IMR-90 (cell line): ENCODE measurements at regions not wholly inside any gene's neighbourhood (a gene's known extent, or its start where the extent isn't known, plus 50 kb on each side); places are given as distances from the start of the nearest gene placed in this dataset.

Experiments used
- ATAC-seq: fragments of 200-7000 bp; cut with Tn5 transposase; 2 replicates; pipeline ENCODE4 v1.9.1; 2020; ENCODE audit warnings: low read depth, mild to moderate bottlenecking, moderate library complexity
- BruUV-seq: library from RNA; stranded (reverse); fragments of 400-500 nt; replicated peaks from 2 replicates; lab custom pipeline; 2021; lab: Mats Ljungman, UMichigan
- CTCF ChIA-PET: fragments of 300-600 bp; formaldehyde crosslinking; extraction: SDS; loops from one replicate; lab custom pipeline; 2021; ENCODE audit warnings: antibody characterized with exemption; lab: Yijun Ruan, JAX
- POLR2A ChIA-PET: fragments of 300-600 bp; sonication (Branson Sonifier 250); formaldehyde crosslinking; loops from one replicate; lab custom pipeline; 2022; ENCODE audit warnings: antibody characterized with exemption; ENCODE audit not compliant: unreplicated experiment; lab: Charles Lee
- DNase-seq: peaks from one replicate; pipeline ENCODE4 v3.0.0; 2013
- H2AFZ ChIP-seq: replicated peaks from 2 replicates; pipeline ENCODE3; 2013; ENCODE audit warnings: low read length, mild to moderate bottlenecking; ENCODE audit not compliant: poor library complexity
- H2AK5ac ChIP-seq: 2 replicates; pipeline ENCODE4 v1.6.1; 2013; ENCODE audit warnings: low read depth, low read length, inconsistent platforms
- H2AK9ac ChIP-seq: replicated peaks from 2 replicates; pipeline ENCODE3; 2013; ENCODE audit warnings: mild to moderate bottlenecking, low read depth, low read length, moderate library complexity; ENCODE audit not compliant: poor library complexity
- H2BK120ac ChIP-seq: 2 replicates; pipeline ENCODE4 v1.6.1; 2013; ENCODE audit warnings: low read depth, low read length, inconsistent platforms
- H2BK15ac ChIP-seq: 3 replicates; pipeline ENCODE4 v1.6.1; 2013; ENCODE audit warnings: low read depth, low read length, inconsistent platforms
- H2BK20ac ChIP-seq: 2 replicates; pipeline ENCODE4 v1.6.1; 2013; ENCODE audit warnings: low read depth, mild to moderate bottlenecking, inconsistent platforms, low read length, moderate library complexity
- H2BK5ac ChIP-seq: 2 replicates; pipeline ENCODE4 v1.6.1; 2013; ENCODE audit warnings: mild to moderate bottlenecking, low read depth, low read length, inconsistent platforms; ENCODE audit not compliant: poor library complexity, severe bottlenecking
- H3K14ac ChIP-seq: replicated peaks from 2 replicates; pipeline ENCODE4 v1.6.1; 2013; ENCODE audit warnings: low read depth, low read length, inconsistent platforms
- H3K18ac ChIP-seq: 2 replicates; pipeline ENCODE4 v1.6.1; 2013; ENCODE audit warnings: low read depth, low read length, control low read depth
- H3K23ac ChIP-seq: 2 replicates; pipeline ENCODE4 v1.6.1; 2013; ENCODE audit warnings: low read depth, low read length, inconsistent platforms
- H3K27ac ChIP-seq: 2 replicates; pipeline ENCODE4 v1.5.1; 2013; ENCODE audit warnings: mild to moderate bottlenecking, control low read depth, low read length; ENCODE audit not compliant: insufficient read depth
- H3K27me3 ChIP-seq: 2 replicates; pipeline ENCODE4 v1.6.1; 2013; ENCODE audit warnings: low read length; ENCODE audit not compliant: control insufficient read depth, insufficient read depth
- H3K36me3 ChIP-seq: 2 replicates; pipeline ENCODE4 v1.6.1; 2013; ENCODE audit warnings: low read length, mixed read lengths; ENCODE audit not compliant: control insufficient read depth, insufficient read depth
- H3K4ac ChIP-seq: 2 replicates; pipeline ENCODE4 v1.6.1; 2013; ENCODE audit warnings: low read depth, low read length, inconsistent platforms
- H3K4me1 ChIP-seq: 2 replicates; pipeline ENCODE4 v1.6.1; 2013; ENCODE audit warnings: low read length, mixed read lengths; ENCODE audit not compliant: control insufficient read depth, insufficient read depth
- H3K4me2 ChIP-seq: 2 replicates; pipeline ENCODE4 v1.6.1; 2013; ENCODE audit warnings: low read depth, mild to moderate bottlenecking, control low read depth, low read length, moderate library complexity
- H3K4me3 ChIP-seq: 2 replicates; pipeline ENCODE4 v1.5.1; 2013; ENCODE audit warnings: low read depth, mild to moderate bottlenecking, control low read depth, low read length, moderate library complexity; ENCODE audit not compliant: insufficient read depth
- H3K56ac ChIP-seq: 2 replicates; pipeline ENCODE4 v1.6.1; 2013; ENCODE audit warnings: low read length, inconsistent platforms; ENCODE audit not compliant: insufficient read depth; ENCODE audit errors: extremely low read depth
- H3K79me1 ChIP-seq, 2 experiments: 2 replicates each; pipeline ENCODE4 v1.6.1; 2013; ENCODE audit warnings: low read length in 2 of 2, inconsistent platforms in 1 of 2, low read depth in 1 of 2
- H3K9ac ChIP-seq: 2 replicates; pipeline ENCODE4 v1.6.1; 2013; ENCODE audit warnings: low read depth, low read length, control low read depth
- H3K9me1 ChIP-seq: 2 replicates; pipeline ENCODE4 v1.6.1; 2013; ENCODE audit warnings: low read length, inconsistent platforms; ENCODE audit not compliant: insufficient read depth
- H3K9me3 ChIP-seq: 2 replicates; pipeline ENCODE4 v1.6.1; 2013; ENCODE audit warnings: low read length; ENCODE audit not compliant: control insufficient read depth, insufficient read depth
- H4K20me1 ChIP-seq: 2 replicates; pipeline ENCODE4 v1.6.1; 2013; ENCODE audit warnings: low read length, inconsistent platforms; ENCODE audit not compliant: insufficient read depth
- H4K5ac ChIP-seq: 2 replicates; pipeline ENCODE4 v1.6.1; 2013; ENCODE audit warnings: mild to moderate bottlenecking, low read depth, low read length, control low read depth
- H4K8ac ChIP-seq, 2 experiments: 2 replicates each; pipeline ENCODE4 v1.6.1; 2013; ENCODE audit warnings: low read depth in 2 of 2, low read length in 2 of 2, control low read depth in 1 of 2, inconsistent platforms in 1 of 2
- H4K91ac ChIP-seq: 2 replicates; pipeline ENCODE4 v1.6.1; 2013; ENCODE audit warnings: low read depth, low read length, inconsistent platforms; ENCODE audit not compliant: insufficient read depth
- BHLHE40 ChIP-seq: fragments of 150-350 bp; IDR thresholded peaks from 2 replicates; pipeline ENCODE4 v1.6.1; 2016; ENCODE audit warnings: mild to moderate bottlenecking, low read depth, low read length
- CEBPB ChIP-seq: IDR thresholded peaks from 2 replicates; pipeline ENCODE4 v1.6.1; 2012; ENCODE audit warnings: low read depth, low read length, improper control_type of control experiment
- CHD1 ChIP-seq: IDR thresholded peaks from 2 replicates; pipeline ENCODE4 v1.6.1; 2012; ENCODE audit warnings: low read depth, low read length, improper control_type of control experiment
- ELK1 ChIP-seq: fragments of 150-350 bp; IDR thresholded peaks from 2 replicates; pipeline ENCODE4 v1.6.1; 2016; ENCODE audit warnings: low read depth, mild to moderate bottlenecking, low read length, moderate library complexity, borderline replicate concordance
- FOS ChIP-seq: fragments of 150-350 bp; IDR thresholded peaks from 2 replicates; pipeline ENCODE4 v1.6.1; 2016; ENCODE audit warnings: low read depth, low read length
- MAFK ChIP-seq: IDR thresholded peaks from 2 replicates; pipeline ENCODE4 v1.6.1; 2012; ENCODE audit warnings: low read depth, low read length, improper control_type of control experiment
- MAZ ChIP-seq: IDR thresholded peaks from 2 replicates; pipeline ENCODE4 v1.6.1; 2012; ENCODE audit warnings: low read depth, mild to moderate bottlenecking, low read length, improper control_type of control experiment, moderate library complexity, borderline replicate concordance
- MXI1 ChIP-seq: IDR thresholded peaks from 2 replicates; pipeline ENCODE4 v1.6.1; 2012; ENCODE audit warnings: low read depth, mild to moderate bottlenecking, low read length, moderate library complexity, borderline replicate concordance
- NFE2L2 ChIP-seq: fragments of 150-350 bp; IDR thresholded peaks from 2 replicates; pipeline ENCODE4 v1.6.1; 2016; ENCODE audit warnings: low read depth, mild to moderate bottlenecking, low read length
- POLR2A ChIP-seq: IDR thresholded peaks from 2 replicates; pipeline ENCODE4 v1.6.1; 2012; ENCODE audit warnings: mild to moderate bottlenecking, low read depth, low read length
- RAD21 ChIP-seq: IDR thresholded peaks from 2 replicates; pipeline ENCODE4 v1.6.1; 2012; ENCODE audit warnings: low read length, improper control_type of control experiment
- RCOR1 ChIP-seq: IDR thresholded peaks from 2 replicates; pipeline ENCODE4 v1.6.1; 2012; ENCODE audit warnings: mild to moderate bottlenecking, low read length, improper control_type of control experiment; ENCODE audit not compliant: insufficient replicate concordance
- RFX5 ChIP-seq: IDR thresholded peaks from 2 replicates; pipeline ENCODE4 v1.8.0; 2012; ENCODE audit warnings: low read depth, mild to moderate bottlenecking, low read length, moderate library complexity
- SMC3 ChIP-seq: fragments of 150-350 bp; IDR thresholded peaks from 2 replicates; pipeline ENCODE4 v1.6.1; 2016; ENCODE audit warnings: low read depth, mild to moderate bottlenecking, antibody characterized with exemption, low read length, moderate library complexity
- WGBS, 2 experiments: methylation state at CpG; one replicate each; pipeline versions ENCODE4 v1.1.5 to v1.1.7; 2013; ENCODE audit warnings: missing lambda C conversion rate in 2 of 2; ENCODE audit not compliant: insufficient read length in 1 of 2; ENCODE audit errors: extremely low coverage in 2 of 2; 5-methylcytosine and 5-hydroxymethylcytosine counted together
- dilution Hi-C: fragments of 300-500 bp; cut with HindIII; formaldehyde crosslinking; loops from one replicate; pipeline ENCODE4 v1.14.3; 2018; ENCODE audit warnings: low sequenced_read_pairs; ENCODE audit not compliant: unreplicated experiment
- in situ Hi-C: fragments of 300-500 bp; cut with MboI; formaldehyde crosslinking; loops from 3 replicates; pipeline ENCODE4 v1.14.3; 2019; ENCODE audit warnings: low sequenced_read_pairs, inconsistent platforms, mixed read lengths
- intact Hi-C: fragments of 100-400 bp; cut with micrococcal nuclease; formaldehyde crosslinking; loops from 2 replicates; pipeline ENCODE4 v1.10.0; 2022
- TF ChIP-seq, protein P1 (sequence below): fragments of 150-350 bp; IDR thresholded peaks from 2 replicates; pipeline ENCODE4 v1.6.1; 2017; ENCODE audit warnings: mild to moderate bottlenecking, antibody characterized with exemption, low read length, low read depth
- TF ChIP-seq, protein P2 (sequence below): conservative IDR thresholded peaks from 2 replicates; pipeline ENCODE4 v1.5.1; 2012; ENCODE audit warnings: mild to moderate bottlenecking, low read depth, low read length, improper control_type of control experiment

GRCh38 chr3:104180906-104181305 lies 1185.8 kb upstream of the ALCAM start:
- intact Hi-C loops = no loop called here
- TF ChIP-seq NFE2L2 = no peak
- no peak for TF ChIP-seq RFX5
- no peak for TF ChIP-seq SMC3
- TF ChIP-seq CHD1 = no peak
- TF ChIP-seq, protein P1, sequence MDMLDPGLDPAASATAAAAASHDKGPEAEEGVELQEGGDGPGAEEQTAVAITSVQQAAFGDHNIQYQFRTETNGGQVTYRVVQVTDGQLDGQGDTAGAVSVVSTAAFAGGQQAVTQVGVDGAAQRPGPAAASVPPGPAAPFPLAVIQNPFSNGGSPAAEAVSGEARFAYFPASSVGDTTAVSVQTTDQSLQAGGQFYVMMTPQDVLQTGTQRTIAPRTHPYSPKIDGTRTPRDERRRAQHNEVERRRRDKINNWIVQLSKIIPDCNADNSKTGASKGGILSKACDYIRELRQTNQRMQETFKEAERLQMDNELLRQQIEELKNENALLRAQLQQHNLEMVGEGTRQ = no peak
- no peak for TF ChIP-seq MAFK
- no peak for TF ChIP-seq MXI1
- TF ChIP-seq MAZ = no peak
- TF ChIP-seq RCOR1 = no peak
- no peak for TF ChIP-seq RAD21
- no peak for TF ChIP-seq CEBPB
- no peak for TF ChIP-seq POLR2A
- no peak for TF ChIP-seq FOS
- TF ChIP-seq BHLHE40 = no peak
- TF ChIP-seq, protein P2, sequence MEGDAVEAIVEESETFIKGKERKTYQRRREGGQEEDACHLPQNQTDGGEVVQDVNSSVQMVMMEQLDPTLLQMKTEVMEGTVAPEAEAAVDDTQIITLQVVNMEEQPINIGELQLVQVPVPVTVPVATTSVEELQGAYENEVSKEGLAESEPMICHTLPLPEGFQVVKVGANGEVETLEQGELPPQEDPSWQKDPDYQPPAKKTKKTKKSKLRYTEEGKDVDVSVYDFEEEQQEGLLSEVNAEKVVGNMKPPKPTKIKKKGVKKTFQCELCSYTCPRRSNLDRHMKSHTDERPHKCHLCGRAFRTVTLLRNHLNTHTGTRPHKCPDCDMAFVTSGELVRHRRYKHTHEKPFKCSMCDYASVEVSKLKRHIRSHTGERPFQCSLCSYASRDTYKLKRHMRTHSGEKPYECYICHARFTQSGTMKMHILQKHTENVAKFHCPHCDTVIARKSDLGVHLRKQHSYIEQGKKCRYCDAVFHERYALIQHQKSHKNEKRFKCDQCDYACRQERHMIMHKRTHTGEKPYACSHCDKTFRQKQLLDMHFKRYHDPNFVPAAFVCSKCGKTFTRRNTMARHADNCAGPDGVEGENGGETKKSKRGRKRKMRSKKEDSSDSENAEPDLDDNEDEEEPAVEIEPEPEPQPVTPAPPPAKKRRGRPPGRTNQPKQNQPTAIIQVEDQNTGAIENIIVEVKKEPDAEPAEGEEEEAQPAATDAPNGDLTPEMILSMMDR = no peak
- no peak for TF ChIP-seq ELK1

More at GRCh38 chr3:104180906-104181305, 1185.8 kb upstream of the ALCAM start:
- Histone ChIP-seq H3K56ac (no peak overlapping the region), H3K14ac (no peak overlapping the region), H3K79me1 (no peaks in the 10 kb centered on the region), H3K4ac (no peak overlapping the region), H2AK5ac (no peak overlapping the region), H3K27ac (no peak overlapping the region), H4K20me1 (no peaks in the 10 kb centered on the region), H2BK5ac (no peak overlapping the region), H2AFZ (no peak overlapping the region), H4K8ac (no peak overlapping the region), H3K27me3 (no peaks in the 10 kb centered on the region), H3K18ac (no peak overlapping the region), H4K91ac (no peak overlapping the region), H2AK9ac (no peak overlapping the region), H4K5ac (no peak overlapping the region), H2BK20ac (no peak overlapping the region), H3K36me3 (no peaks in the 10 kb centered on the region), H3K4me3 (no peak overlapping the region), H3K23ac (no peak overlapping the region), H2BK15ac (no peak overlapping the region), H3K9ac (no peak overlapping the region), H3K9me3 (no peaks in the 10 kb centered on the region), H3K9me1 (no peaks in the 10 kb centered on the region), H3K4me1 (no peaks in the 10 kb centered on the region), H3K4me2 (no peak overlapping the region), H2BK120ac (no peak overlapping the region)
- CTCF ChIA-PET = no interaction called here
- BruUV-seq = no TSS peak
- dilution Hi-C loops = no loop called here
- WGBS, 2 experiments = no CpG with 5 or more reads among the region's 1 CpG
- POLR2A ChIA-PET = no interaction called here
- no peak for DNase-seq
- in situ Hi-C loops = no loop called here
- ATAC-seq = no peak
